Upper lobe of right lung (tissue), 1 donor: ENCODE measurements at regions not wholly inside any gene's neighbourhood (a gene's known extent, or its start where the extent isn't known, plus 50 kb on each side); places are given as distances from the start of the nearest gene placed in this dataset.

Source experiments
- ATAC-seq: fragments of 200-7000 bp; cut with Tn5 transposase; one replicate; pipeline ENCODE4 v1.9.1; 2020; ENCODE audit warnings: mild to moderate bottlenecking, moderate library complexity
- DNase-seq: peaks from one replicate; pipeline ENCODE4 v3.0.0-alpha.2; 2020
- H3K27ac ChIP-seq: fragments of 200-600 bp; one replicate; pipeline ENCODE4 v1.8.0; 2022
- H3K27me3 ChIP-seq: fragments of 200-600 bp; one replicate; pipeline ENCODE4 v1.8.0; 2022; ENCODE audit warnings: mild to moderate bottlenecking
- H3K36me3 ChIP-seq: fragments of 200-600 bp; one replicate; pipeline ENCODE4 v1.8.0; 2022
- H3K4me1 ChIP-seq: fragments of 200-600 bp; one replicate; pipeline ENCODE4 v1.8.0; 2022
- H3K4me3 ChIP-seq: fragments of 200-600 bp; one replicate; pipeline ENCODE4 v1.8.0; 2022; ENCODE audit warnings: mild to moderate bottlenecking
- H3K9me3 ChIP-seq: fragments of 200-600 bp; one replicate; pipeline ENCODE4 v1.8.0; 2022
- CTCF ChIP-seq: fragments of 200-600 bp; IDR thresholded peaks from one replicate; pipeline ENCODE4 v1.8.0; 2022; ENCODE audit warnings: antibody characterized with exemption
- intact Hi-C: fragments of 100-400 bp; cut with DNase I; formaldehyde crosslinking; loops from one replicate; pipeline ENCODE4 v1.11.0; 2022
- donor health status: DM: no; HTN: yes; CAD: no; lungs with severe emphysema.

- TF ChIP-seq CTCF, result no peak
- Histone ChIP-seq H3K4me3 (no peak overlapping the region), H3K9me3 (no peaks in the 10 kb centered on the region), H3K4me1 (no peaks in the 10 kb centered on the region), H3K27ac (no peak overlapping the region), H3K36me3 (no peaks in the 10 kb centered on the region), H3K27me3 (no peaks in the 10 kb centered on the region)
- DNase-seq, result no peak
- intact Hi-C loops, result no loop called here
- ATAC-seq, result no peak
Measured at GRCh38 chrX:121298499-121298898, 251.1 kb downstream of the GLUD2 start.

GRCh38 chrX:121301356-121301755, 253.9 kb downstream of the GLUD2 start:
- ATAC-seq, result no peak
- Histone ChIP-seq H3K4me3 (no peak overlapping the region), H3K36me3 (no peaks in the 10 kb centered on the region), H3K27me3 (no peaks in the 10 kb centered on the region), H3K27ac (no peak overlapping the region), H3K4me1 (no peaks in the 10 kb centered on the region), H3K9me3 (no peaks in the 10 kb centered on the region)
- TF ChIP-seq CTCF, result no peak
- intact Hi-C loops, result no loop called here
- no peak for DNase-seq

DNA sequence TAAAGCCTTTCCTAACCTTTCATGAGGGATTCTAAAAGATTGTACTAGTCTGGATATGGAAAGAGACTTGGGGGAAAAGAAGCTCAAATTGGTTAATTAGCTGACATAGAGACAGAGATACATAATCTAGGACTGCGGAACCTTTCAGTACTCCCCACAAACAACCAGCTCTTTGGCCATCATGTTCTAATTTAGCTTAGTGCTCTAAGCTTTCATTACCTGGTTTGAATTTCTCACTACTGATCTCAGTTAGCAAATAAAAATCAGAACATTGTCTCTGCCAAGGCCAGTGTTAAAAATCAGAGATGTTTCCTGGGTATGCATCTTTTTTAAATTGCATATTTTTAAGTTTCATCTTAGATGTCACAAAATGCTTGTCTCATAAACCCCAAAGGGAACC, 254.4 kb downstream of the GLUD2 start:
- TF ChIP-seq CTCF, result no peak
- Histone ChIP-seq H3K27me3 (no peaks in the 10 kb centered on the region), H3K27ac (no peak overlapping the region), H3K4me1 (no peaks in the 10 kb centered on the region), H3K4me3 (no peak overlapping the region), H3K36me3 (no peaks in the 10 kb centered on the region), H3K9me3 (no peaks in the 10 kb centered on the region)
- no peak for ATAC-seq
- intact Hi-C loops, result no loop called here
- no peak for DNase-seq

GRCh38 chrX:121307449-121307848, 260.0 kb downstream of the GLUD2 start:
- DNase-seq, result no peak
- H3K4me1 ChIP-seq, result no peaks in the 10 kb centered on the region
- intact Hi-C loops, result no loop called here

GRCh38 chrX:121308276-121308805, 260.9 kb downstream of the GLUD2 start:
- Histone ChIP-seq H3K27me3 (no peaks in the 10 kb centered on the region), H3K4me1 (no peaks in the 10 kb centered on the region), H3K9me3 (no peaks in the 10 kb centered on the region), H3K36me3 (no peaks in the 10 kb centered on the region), H3K27ac (no peak overlapping the region), H3K4me3 (no peak overlapping the region)
- TF ChIP-seq CTCF, result peak; percentile 36
- intact Hi-C loops, result no loop called here
- DNase-seq (no peak), ATAC-seq (peak; percentile 53)

More at GRCh38 chrX:121307449-121307848, 260.0 kb downstream of the GLUD2 start:
- Histone ChIP-seq H3K4me3 (no peak overlapping the region), H3K27me3 (no peaks in the 10 kb centered on the region), H3K9me3 (no peaks in the 10 kb centered on the region), H3K36me3 (no peaks in the 10 kb centered on the region), H3K27ac (no peak overlapping the region)
- ATAC-seq, result no peak
- no peak for TF ChIP-seq CTCF

DNA sequence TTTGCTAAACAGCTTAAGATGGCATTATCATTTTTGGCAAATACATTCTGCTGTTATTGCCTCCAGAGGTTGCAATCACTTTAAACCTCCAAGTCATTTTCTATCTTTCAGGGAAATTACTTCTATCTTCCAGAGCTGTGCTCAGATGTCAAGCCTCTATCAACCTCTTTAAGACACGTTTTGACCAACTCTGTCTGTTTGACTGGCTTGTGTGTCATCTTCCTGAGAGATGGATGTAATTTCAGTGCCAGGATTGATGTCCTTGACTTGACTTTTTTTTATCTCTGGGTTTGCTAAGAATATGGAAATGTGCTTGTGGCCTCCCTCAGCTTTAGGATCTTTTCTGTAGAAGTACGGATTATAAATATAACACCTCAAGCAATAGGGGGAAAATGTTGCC, 263.4 kb downstream of the GLUD2 start:
- ATAC-seq (no peak), DNase-seq (no peak)
- H3K36me3 ChIP-seq, result no peaks in the 10 kb centered on the region
- no peak for TF ChIP-seq CTCF
- no peaks in the 10 kb centered on the region for H3K9me3 ChIP-seq
- H3K4me1 ChIP-seq, result no peaks in the 10 kb centered on the region
- no peak overlapping the region for H3K27ac ChIP-seq
- intact Hi-C loops, result no loop called here
- H3K4me3 ChIP-seq, result no peak overlapping the region
- H3K27me3 ChIP-seq, result no peaks in the 10 kb centered on the region
